NCI-H1092 (cell line): ENCODE measurements at regions not wholly inside any gene's neighbourhood (a gene's known extent, or its start where the extent isn't known, plus 50 kb on each side); places are given as distances from the start of the nearest gene placed in this dataset.
"Not testable (repeated sequence)": the region's sequence is repeated elsewhere in the genome, so short reads cannot be mapped to it uniquely, and the experiment has no call there.

Source experiments
- DNase-seq: peaks from one replicate; lab custom pipeline; 2025; lab: John Stamatoyannopoulos, UW

DNA sequence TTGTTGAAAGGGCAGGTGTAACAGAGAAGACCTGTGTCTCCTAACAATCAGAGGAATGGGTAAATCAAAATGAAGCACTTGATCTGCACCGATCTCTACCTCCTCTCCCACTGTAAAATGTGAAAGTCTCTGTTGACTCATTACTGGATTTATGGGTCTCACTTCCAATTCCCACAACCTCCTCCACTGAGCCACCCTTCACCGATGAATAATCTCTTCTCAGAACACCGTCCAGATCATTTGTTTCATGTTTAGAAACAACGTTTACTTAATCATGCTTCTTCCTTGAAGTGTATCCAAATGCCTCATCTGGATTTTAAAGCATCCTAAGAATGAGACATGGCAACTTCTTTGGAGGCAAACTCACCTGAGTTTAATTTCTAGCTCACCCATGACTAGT lies 643.6 kb downstream of the ETS1 start:
- no peak for DNase-seq

GRCh38 chr11:127943152-127943551 lies 644.2 kb downstream of the ETS1 start:
- no peak for DNase-seq

DNA sequence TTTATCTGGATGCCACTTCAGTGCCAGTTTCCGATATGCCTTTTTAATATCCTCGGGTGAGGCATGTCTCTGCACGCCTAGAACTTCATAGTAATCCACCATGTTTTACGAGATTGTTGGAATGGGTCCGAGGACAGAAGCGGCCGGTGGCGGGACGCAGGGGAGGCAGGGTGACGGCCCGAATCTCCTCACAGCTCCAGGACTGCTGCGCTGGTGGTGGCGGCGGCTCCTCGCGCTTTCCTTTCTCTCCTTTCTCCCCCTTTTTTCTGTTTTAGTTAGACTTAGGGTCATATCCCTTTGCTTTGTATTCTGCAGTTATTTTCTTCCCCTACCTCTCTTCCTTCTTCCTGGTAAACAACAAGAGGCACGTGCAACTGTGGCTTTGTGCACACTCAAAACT lies 645.8 kb downstream of the ETS1 start:
- DNase-seq = not testable (repeated sequence)

DNA sequence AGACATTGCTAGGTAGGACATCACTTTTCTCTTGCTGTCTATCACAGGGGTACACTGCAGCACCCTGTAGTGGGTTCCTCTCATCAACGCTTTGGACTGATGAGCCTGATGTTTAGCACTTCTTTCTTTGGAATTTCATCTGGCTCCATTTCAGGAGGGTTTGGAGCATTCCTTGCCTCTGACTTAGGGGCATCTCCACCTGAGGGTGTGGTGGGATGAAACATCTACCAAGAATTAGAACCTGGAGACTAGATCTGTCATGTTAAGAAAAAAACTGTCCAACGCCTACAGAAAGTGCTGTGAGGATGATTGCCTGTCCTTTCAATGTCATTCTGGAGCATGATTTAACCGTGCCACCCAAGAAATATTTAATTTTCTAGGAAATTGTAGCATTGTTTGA lies 648.4 kb downstream of the ETS1 start:
- no peak for DNase-seq

- DNase-seq = no peak
Observed at GRCh38 chr11:127935081-127935480, 652.3 kb downstream of the ETS1 start.

- DNase-seq = not testable (repeated sequence)
Observed at GRCh38 chr11:127933961-127934360, 653.4 kb downstream of the ETS1 start.

GRCh38 chr11:127931803-127932202 lies 655.6 kb downstream of the ETS1 start:
- DNase-seq = no peak

GRCh38 chr11:127926721-127927120 lies 660.6 kb downstream of the ETS1 start:
- DNase-seq = no peak

- DNase-seq = no peak
Observed at GRCh38 chr11:127925475-127925874, 661.9 kb downstream of the ETS1 start.

GRCh38 chr11:127919206-127920000 lies 668.0 kb downstream of the ETS1 start:
- no peak for DNase-seq

GRCh38 chr11:127902382-127902781 lies 685.0 kb downstream of the ETS1 start:
- DNase-seq = no peak

- DNase-seq = no peak
Observed at GRCh38 chr11:127898422-127899365, 688.7 kb downstream of the ETS1 start.

DNA sequence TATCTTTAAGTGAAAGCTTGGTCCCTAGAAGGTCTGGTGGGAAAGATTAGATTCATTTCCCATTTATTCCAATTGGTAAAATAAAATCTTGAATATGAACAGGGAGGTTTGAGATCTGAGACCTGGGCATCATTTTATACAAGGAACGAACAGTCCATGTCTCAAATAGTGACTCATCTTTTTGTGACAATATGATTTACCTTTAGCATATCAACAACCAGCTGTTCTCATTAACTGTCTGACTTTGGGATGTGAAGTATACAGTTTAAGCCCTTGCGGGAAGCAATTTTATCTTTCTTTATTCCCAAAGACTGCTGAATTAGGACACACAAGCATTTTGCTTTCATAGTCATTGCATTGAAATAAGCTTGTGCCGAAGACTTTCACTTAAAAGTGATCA lies 691.6 kb downstream of the ETS1 start:
- DNase-seq = no peak

GRCh38 chr11:127894316-127894715 lies 693.0 kb downstream of the ETS1 start:
- no peak for DNase-seq

- no peak for DNase-seq
Observed at GRCh38 chr11:127890030-127890615, 697.2 kb downstream of the ETS1 start.

DNA sequence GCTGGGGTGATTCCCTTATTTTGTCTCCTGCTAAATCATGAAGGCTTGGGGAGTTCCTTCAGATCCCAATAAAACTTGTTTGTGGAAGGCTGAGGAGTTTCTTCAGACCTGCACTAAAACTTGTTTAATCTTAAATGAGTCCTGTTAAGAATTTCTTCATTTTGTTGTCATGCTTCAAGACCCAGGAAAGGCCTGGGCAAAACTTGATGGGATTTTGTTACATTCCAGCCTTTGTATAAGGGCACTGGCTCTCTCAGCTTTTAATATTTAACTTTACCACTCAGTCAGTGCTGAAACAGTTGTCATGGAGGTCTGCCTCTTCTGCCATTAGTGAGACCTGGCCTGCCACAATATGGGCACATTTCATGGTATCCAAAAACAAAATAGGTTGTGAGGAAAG lies 699.0 kb downstream of the ETS1 start:
- DNase-seq = no peak

DNA sequence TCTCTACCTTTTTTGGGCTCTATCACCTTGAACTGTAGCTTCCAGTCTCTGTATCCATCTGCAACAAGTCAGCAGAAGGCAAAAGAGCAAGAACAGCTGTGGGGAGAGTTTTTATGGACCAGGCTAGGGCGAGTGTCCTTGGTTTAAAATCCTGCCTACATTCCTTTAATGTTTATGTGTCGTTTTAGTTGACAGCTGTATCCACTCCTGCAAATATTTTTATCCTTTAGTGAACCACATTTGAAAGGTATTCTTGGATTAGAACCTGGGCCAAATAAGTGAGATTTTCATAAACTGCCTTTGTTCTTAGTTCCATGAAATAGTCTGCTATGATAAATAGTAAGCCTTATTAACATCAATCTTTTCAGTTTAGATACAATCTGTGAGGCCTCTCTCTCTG lies 712.2 kb downstream of the ETS1 start:
- no peak for DNase-seq

DNA sequence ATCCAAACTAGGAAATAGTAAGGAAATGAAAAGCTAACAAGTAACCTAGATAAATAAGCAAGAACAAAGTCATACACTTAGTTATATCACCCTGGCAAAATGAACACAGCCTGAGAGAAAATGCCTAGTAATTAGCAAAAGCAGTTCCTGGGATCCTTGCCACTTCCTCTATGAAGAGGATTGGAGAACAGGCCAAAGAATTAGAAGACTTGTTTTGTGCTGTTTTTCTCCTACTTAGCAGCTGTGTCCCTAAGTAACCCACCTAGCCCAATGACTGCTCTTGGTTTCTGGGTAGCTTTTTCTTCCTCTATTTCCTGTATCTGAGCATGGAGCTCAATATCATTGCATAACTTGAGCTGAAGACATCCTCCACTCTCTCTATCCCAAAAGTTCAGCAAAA lies 713.9 kb downstream of the ETS1 start:
- no peak for DNase-seq

DNA sequence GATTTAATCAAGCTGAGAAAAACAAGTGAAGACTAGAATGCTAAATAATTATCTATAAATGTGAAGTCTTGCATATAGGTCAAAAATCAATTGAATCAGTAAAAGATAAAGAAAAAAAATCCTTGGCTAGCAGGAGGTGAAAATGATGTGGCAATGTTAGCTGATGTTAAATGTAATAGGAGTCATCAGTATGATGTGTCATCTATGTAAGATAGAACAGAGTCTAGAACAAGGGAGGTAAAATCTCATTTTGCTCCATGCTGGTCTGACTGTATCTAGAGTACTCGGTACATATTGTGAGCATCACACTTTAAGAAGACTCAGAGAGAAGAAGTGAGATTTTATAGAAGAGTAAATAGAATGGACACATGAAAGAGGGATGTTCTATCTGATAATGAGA lies 721.2 kb downstream of the ETS1 start:
- no peak for DNase-seq

GRCh38 chr11:127864861-127865260 lies 722.5 kb downstream of the ETS1 start:
- DNase-seq = no peak

DNA sequence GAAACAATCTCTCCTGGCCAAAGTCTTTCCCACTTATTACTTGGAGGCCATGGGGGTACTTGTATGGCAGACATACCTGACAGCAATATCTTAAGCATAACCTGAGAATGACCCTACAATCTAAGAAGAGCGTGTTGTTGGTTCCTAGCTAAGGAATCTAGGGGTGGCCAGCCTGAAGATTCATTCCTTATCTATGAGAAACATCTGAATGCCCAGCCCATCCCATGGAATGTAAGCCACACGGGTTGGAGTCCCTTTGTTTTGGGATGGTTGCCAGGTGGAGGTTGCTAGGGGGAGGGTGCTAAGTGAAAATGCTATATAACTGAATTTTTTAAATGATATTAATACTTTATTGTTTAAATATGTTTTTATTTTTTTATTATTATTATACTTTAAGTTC lies 725.0 kb downstream of the ETS1 start:
- DNase-seq = no peak

- no peak for DNase-seq
Observed at GRCh38 chr11:127859941-127860354, 727.4 kb downstream of the ETS1 start.

- no peak for DNase-seq
Observed at GRCh38 chr11:127844876-127845275, 742.5 kb downstream of the ETS1 start.
